ENCODE measurements at regions not wholly inside any gene's neighbourhood (a gene's known extent, or its start where the extent isn't known, plus 50 kb on each side); places are given as distances from the start of the nearest gene placed in this dataset.

DNA sequence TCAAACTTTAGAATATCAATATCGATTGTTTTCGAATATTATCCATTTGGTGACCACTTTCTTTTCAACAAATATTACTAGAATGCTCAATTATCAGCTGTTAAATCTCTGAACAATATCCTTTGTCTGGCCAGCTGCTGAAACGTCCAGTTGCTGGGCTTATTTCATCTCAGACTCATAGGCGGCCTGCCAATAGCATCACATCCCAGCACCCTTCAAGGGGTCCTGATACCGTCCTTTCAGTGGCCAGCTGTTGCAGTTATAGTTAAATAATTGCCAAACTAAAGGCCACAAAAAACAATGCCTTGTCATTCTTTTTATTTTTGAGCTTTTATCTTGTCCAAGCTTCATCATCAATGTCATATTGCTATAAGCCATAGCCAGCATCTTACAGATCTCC, 1006.8 kb upstream of the MANEA start:
- H3K27ac ChIP-seq (ENCODE audit: insufficient read depth, low read depth, low read length), result no peak overlapping the region
- FAIRE-seq, result no peak
- BruUV-seq (replicated peaks), result no TSS peak
- H3K4me1 ChIP-seq (ENCODE audit: control insufficient read depth, extremely low read depth, insufficient read depth, low read length), result no peaks in the 10 kb centered on the region
- POLR2A ChIA-PET, result no interaction called here
- H3K79me2 ChIP-seq (ENCODE audit: control insufficient read depth, insufficient read depth, low read length), result no peaks in the 10 kb centered on the region
- TF ChIP-seq JUN (IDR thresholded peaks at IDR 0.05; ENCODE audit: borderline replicate concordance, insufficient read depth, insufficient read length, low read depth), result no peak
- TF ChIP-seq POLR2AphosphoS5 (IDR thresholded peaks at IDR 0.05; ENCODE audit: insufficient read depth, low read depth, low read length), result no peak
- TF ChIP-seq, protein P1, sequence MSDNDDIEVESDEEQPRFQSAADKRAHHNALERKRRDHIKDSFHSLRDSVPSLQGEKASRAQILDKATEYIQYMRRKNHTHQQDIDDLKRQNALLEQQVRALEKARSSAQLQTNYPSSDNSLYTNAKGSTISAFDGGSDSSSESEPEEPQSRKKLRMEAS (IDR thresholded peaks at IDR 0.05; ENCODE audit: insufficient read depth, insufficient read length), result no peak
- TF ChIP-seq POLR2A (IDR thresholded peaks at IDR 0.05; ENCODE audit: low read depth, low read length), result no peak
- no peak for TF ChIP-seq EZH2 (IDR thresholded peaks at IDR 0.05; ENCODE audit: borderline replicate concordance, low read depth, low read length, severe bottlenecking)
- TF ChIP-seq FOS (IDR thresholded peaks at IDR 0.05; ENCODE audit: borderline replicate concordance, insufficient read depth, low read length), result no peak
- TF ChIP-seq GATA2 (IDR thresholded peaks at IDR 0.05; ENCODE audit: insufficient read depth, insufficient read length, low read depth, low read length), result no peak
- TF ChIP-seq, protein P2, sequence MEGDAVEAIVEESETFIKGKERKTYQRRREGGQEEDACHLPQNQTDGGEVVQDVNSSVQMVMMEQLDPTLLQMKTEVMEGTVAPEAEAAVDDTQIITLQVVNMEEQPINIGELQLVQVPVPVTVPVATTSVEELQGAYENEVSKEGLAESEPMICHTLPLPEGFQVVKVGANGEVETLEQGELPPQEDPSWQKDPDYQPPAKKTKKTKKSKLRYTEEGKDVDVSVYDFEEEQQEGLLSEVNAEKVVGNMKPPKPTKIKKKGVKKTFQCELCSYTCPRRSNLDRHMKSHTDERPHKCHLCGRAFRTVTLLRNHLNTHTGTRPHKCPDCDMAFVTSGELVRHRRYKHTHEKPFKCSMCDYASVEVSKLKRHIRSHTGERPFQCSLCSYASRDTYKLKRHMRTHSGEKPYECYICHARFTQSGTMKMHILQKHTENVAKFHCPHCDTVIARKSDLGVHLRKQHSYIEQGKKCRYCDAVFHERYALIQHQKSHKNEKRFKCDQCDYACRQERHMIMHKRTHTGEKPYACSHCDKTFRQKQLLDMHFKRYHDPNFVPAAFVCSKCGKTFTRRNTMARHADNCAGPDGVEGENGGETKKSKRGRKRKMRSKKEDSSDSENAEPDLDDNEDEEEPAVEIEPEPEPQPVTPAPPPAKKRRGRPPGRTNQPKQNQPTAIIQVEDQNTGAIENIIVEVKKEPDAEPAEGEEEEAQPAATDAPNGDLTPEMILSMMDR (IDR thresholded peaks at IDR 0.05; ENCODE audit: extremely low read depth in 1 of 2, insufficient read depth in 1 of 2, low read depth in 1 of 2, low read length in 2 of 2), result no peak
- TF ChIP-seq MYC (IDR thresholded peaks at IDR 0.05; ENCODE audit: low read depth, low read length), result no peak
- dilution Hi-C loops (cut with MboI; ENCODE audit: extremely low pct_ligation_motif_present, low sequenced_read_pairs) (no loop called here), intact Hi-C loops (cut with micrococcal nuclease) (no loop called here)
- H3K4me3 ChIP-seq (replicated peaks in 1 of 3; ENCODE audit: insufficient read depth in 1 of 3, low read depth in 1 of 3, low read length in 3 of 3), result no peak overlapping the region
- no peaks in the 10 kb centered on the region for H3K36me3 ChIP-seq (ENCODE audit: control insufficient read depth in 2 of 2, extremely low read depth in 1 of 2, insufficient read depth in 2 of 2, low read length in 2 of 2)
- no peaks in the 10 kb centered on the region for H3K9me3 ChIP-seq (replicated peaks; ENCODE audit: control insufficient read depth, insufficient read depth, low read length)
- CTCF ChIA-PET, result no interaction called here
- no peak overlapping the region for H3K9ac ChIP-seq (replicated peaks; ENCODE audit: extremely low read depth, insufficient read depth, low read length)
- H4K20me1 ChIP-seq (replicated peaks; ENCODE audit: control insufficient read depth, extremely low read depth, insufficient read depth, low read length), result no peaks in the 10 kb centered on the region
- H3K9me1 ChIP-seq (replicated peaks; ENCODE audit: control insufficient read depth, extremely low read depth, insufficient read depth, low read length), result no peaks in the 10 kb centered on the region
- DNase-seq (ENCODE audit: low read depth, low spot score), result no peak
- H2AFZ ChIP-seq (ENCODE audit: low read depth, low read length), result no peak overlapping the region
- H3K27me3 ChIP-seq (ENCODE audit: control insufficient read depth in 2 of 2, insufficient read depth in 2 of 2, low read length in 2 of 2), result no peaks in the 10 kb centered on the region
- H3K4me2 ChIP-seq (ENCODE audit: insufficient read depth, low read length), result no peak overlapping the region
